GM21526 (cell line): ENCODE measurements at regions not wholly inside any gene's neighbourhood (a gene's known extent, or its start where the extent isn't known, plus 50 kb on each side); places are given as distances from the start of the nearest gene placed in this dataset.

Experiments used
- ATAC-seq: cut with Tn5 transposase; IDR thresholded peaks from one replicate; pipeline ENCODE4 v1.9.1; 2021; ENCODE audit warnings: moderate library complexity; ENCODE audit not compliant: unreplicated experiment, low FRiP score

DNA sequence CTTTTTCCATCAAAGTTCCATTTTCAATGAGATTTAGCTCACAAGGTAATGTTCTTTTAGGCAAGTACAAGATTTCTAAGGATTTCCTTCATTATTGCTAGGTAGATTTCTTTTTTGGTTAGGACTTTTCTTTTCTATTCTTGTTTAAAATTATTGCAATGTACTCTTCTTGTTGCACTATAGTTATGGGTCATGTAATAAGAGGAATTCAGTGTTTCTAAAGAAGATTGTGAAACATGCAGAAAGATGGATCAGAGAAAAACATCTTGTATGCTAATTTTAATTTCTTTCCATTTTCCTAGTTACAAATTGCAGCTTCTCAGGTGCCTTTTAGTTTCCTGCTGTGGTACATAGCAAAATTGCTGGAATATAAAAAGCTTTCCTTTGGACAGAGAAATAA, 56.1 kb downstream of the BTG1 start:
- no peak for ATAC-seq

GRCh38 chr12:92088805-92089204, 56.8 kb downstream of the BTG1 start:
- ATAC-seq = no peak

- ATAC-seq = no peak
Observed at GRCh38 chr12:92085736-92086040, 60.0 kb downstream of the BTG1 start.

DNA sequence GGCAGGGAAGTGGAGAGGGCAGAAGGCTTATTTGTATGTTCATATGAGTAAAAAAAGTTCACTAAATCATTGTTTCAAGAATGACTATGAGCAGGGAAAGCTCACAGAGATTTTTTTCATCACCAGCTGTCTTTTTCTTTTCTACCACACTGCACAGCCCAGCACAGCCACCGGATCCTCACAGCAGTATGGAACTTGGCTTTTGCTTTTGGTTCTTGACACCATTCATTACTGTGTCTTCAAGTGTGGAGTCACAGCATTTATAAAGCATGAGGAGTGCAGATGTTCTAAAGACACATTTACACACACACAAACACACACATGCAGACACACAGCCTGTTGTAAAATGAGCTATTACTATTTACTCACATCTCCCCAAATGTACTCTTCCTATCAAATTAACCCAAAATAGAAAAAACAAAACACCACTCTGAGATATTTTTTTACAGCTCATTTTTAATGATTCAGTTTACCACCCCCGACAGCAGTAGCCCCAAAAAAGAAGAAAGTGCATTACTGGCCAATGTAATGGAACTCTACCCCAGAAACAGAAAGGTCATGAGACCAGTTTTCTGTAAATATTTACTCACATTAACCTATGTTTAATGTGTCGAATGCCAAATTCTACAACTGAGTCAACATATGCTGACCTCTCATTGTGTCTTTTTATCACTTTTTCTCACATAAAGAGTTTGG, 60.5 kb downstream of the BTG1 start:
- ATAC-seq = no peak

DNA sequence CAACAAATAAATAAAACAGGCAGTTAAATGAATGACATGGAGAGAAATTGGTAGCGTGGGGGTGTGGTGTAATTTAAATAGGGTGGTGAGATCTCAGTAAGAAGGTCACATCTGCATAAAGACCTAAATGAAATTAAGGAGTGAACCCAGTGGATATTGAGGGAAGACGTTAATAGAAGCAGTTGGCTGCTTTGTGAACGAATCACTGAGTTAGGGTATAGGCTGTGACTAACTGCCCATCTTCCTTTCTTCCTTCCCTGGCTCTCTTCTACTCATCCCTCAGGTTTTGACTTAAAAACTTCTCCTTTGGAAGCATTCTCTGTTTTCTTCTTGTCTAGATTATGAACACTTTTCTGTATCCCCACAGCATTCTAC, 64.7 kb downstream of the BTG1 start:
- ATAC-seq = no peak

GRCh38 chr12:92079054-92079385, 66.6 kb downstream of the BTG1 start:
- no peak for ATAC-seq

GRCh38 chr12:92078167-92079053, 67.2 kb downstream of the BTG1 start:
- ATAC-seq = no peak

DNA sequence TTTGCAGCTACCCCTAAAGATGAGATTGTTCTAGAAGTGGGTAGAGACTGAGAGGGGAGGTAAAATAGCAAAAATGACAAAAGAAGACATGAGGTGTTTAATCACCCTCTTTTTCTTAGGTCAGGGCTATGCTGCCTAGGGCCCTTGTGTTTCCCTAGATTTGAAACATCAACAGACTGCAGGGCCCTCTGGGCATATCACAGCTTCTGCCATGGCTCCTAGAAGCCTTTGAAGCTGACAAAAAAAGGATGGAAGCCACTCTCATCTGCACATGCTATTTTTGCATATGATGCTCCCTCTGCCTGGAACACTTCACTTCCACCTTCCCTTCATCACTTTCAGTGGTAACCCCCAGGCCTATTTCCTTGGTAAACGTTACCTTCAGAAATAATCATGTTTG, 68.1 kb downstream of the BTG1 start:
- ATAC-seq = no peak

GRCh38 chr12:92076101-92076500, 69.5 kb downstream of the BTG1 start:
- ATAC-seq = no peak

DNA sequence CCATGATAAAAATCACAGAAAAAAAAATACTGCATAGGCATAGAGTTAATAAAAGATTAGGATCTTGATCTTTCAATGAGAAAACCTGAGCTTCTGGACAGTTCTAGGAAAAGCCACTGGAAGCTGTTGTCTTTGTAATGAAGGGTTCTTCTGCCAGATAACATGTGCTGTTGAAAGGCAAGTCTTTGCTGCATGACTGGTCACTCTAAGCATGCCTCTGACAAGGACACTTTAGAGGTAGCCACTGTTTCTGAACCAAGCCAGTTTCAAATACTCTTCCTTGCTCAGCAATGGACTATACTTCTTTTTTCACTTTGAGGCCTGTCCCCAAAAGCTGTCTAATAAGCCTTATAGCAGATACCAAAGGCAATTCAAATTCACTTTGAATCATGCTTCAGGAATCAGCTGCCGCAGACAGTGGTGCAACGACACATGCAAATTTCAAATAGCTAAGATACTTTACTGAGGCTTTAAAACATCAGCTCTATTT, 70.2 kb downstream of the BTG1 start:
- no peak for ATAC-seq

DNA sequence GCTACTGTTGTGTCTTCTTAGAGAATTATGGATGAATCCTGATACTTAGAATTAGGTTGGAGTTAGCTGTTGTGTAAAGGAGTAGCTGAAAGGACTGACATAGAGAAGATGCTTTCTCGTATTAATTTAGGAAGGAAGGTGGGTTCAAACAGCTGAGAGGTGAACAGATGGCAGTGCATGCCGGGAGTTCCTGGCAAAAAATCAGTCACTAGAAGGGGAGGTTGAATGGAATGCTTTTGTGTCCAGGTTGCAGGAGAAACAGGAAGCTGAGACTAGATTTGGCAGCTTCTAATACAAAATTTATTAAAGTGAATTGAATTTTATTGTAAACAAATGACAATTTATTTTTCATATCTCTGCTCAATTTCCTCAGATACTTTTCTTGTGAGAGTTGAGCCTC, 70.8 kb downstream of the BTG1 start:
- no peak for ATAC-seq

- ATAC-seq = no peak
Observed at GRCh38 chr12:92073094-92073493, 72.6 kb downstream of the BTG1 start.

- no peak for ATAC-seq
Observed at GRCh38 chr12:92072112-92072511, 73.5 kb downstream of the BTG1 start.

DNA sequence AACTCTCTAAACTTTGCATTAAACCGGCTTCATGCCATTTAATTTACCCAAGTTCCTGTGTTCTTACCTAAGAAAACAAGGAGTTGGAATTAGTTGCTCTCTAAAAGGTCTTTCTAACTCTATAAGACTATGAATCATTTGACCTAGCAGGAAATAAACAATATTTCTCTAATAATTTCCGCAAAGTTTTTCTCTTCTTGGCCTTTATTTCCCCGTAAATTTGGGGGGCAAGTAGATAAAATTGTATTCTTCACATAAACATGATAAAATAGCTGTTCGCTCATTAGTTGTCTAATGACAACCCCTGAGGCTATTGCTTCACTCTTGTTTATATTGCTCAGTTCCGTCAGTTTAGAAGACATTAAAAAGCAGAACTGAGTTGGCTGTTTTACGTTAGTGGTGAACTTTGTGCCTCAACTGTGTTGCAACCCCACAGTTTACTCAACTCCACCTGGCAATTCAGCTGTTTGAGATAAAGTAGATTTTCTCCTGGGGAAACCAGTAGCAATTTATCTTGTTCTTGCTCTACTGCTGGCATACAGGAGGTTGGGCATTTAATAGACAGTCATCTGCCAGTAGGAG, 74.7 kb downstream of the BTG1 start:
- ATAC-seq = no peak

DNA sequence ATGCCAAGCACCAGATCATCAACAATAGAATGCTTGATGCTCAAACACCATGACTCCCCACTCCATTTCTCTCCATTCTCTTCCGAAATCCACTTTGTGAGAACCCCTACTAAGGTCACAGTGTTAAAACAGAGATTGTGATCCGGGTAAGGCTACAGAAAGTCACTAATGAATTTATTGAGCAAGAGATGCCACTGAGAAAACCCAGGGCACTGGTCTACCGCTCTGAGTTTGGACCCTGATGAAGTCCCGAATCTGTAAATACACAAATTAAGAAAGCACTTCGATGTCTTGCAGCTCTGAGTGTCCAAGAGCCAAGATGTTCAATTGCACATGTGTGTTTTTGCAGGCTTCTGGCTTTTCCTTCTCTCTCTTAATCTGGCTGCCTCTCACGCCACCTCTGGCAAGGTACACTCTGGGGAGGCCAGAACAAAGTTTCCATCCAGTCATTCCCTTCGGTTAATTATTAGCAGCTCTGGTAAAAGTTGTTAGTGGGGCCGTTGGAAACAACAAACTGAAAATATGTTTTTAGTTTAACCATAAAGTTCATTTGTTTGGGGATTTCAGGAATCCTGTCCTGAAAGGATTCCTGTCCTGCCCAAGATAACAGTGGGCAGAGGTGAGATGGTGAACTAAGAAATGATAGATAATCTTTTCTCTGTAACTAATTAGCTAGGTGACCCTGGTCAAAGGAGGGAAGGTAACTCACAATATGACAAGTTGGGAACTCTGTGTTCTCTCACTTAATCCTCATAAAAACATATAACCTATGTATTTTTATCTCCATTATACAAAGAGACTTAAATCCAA, 75.4 kb downstream of the BTG1 start:
- no peak for ATAC-seq

GRCh38 chr12:92068459-92068858, 77.2 kb downstream of the BTG1 start:
- no peak for ATAC-seq

GRCh38 chr12:92065639-92066038, 80.0 kb downstream of the BTG1 start:
- ATAC-seq = no peak

- ATAC-seq = peak; percentile 38
Observed at GRCh38 chr12:92065018-92065499, 80.6 kb downstream of the BTG1 start.

- ATAC-seq = no peak
Observed at GRCh38 chr12:92064422-92064821, 81.2 kb downstream of the BTG1 start.

- no peak for ATAC-seq
Observed at GRCh38 chr12:92063641-92064040, 82.0 kb downstream of the BTG1 start.
